Heart right ventricle (tissue), 16 donors: ENCODE measurements at regions not wholly inside any gene's neighbourhood (a gene's known extent, or its start where the extent isn't known, plus 50 kb on each side); places are given as distances from the start of the nearest gene placed in this dataset.

Experiments
- ATAC-seq, 8 donors: fragments of 200-7000 bp; cut with Tn5 transposase; one replicate each; pipeline ENCODE4 v1.9.1; 2020; ENCODE audit warnings: mild to moderate bottlenecking in 8 of 8, moderate library complexity in 8 of 8, moderate number of reproducible peaks in 1 of 8
- DNase-seq, 2 donors: peaks; one replicate each; pipeline ENCODE4 v3.0.0-alpha.2; 2020
- H3K27ac ChIP-seq, 10 donors: fragments of 200-600 bp; sonication (generic) in 2 of 10; one replicate each; pipeline versions ENCODE4 v1.5.0 to v1.8.0; 2020 to 2022; ENCODE audit warnings: mild to moderate bottlenecking in 3 of 10
- H3K27me3 ChIP-seq, 7 donors: fragments of 200-600 bp; one replicate each; pipeline ENCODE4 v1.8.0; 2021 to 2022; ENCODE audit warnings: mild to moderate bottlenecking in 2 of 7
- H3K36me3 ChIP-seq, 9 donors: fragments of 200-600 bp; sonication (generic) in 1 of 9; one replicate each; pipeline versions ENCODE4 v1.5.0 to v1.8.0; 2020 to 2022; ENCODE audit warnings: mild to moderate bottlenecking in 2 of 9
- H3K4me1 ChIP-seq, 9 donors: fragments of 200-600 bp; sonication (generic) in 1 of 9; one replicate each; pipeline versions ENCODE4 v1.5.0 to v1.8.0; 2020 to 2022; ENCODE audit warnings: mild to moderate bottlenecking in 4 of 9
- H3K4me3 ChIP-seq, 10 donors: fragments of 200-600 bp; sonication (generic) in 2 of 10; one replicate each; pipeline versions ENCODE4 v1.5.0 to v1.8.0; 2020 to 2022; ENCODE audit warnings: mild to moderate bottlenecking in 7 of 10, moderate library complexity in 2 of 10
- H3K9me3 ChIP-seq, 11 donors: fragments of 200-600 bp in 10 of 11; sonication (generic) in 2 of 11; one replicate each; pipeline versions ENCODE4 v1.5.0 to v1.8.0; 2013 to 2022; ENCODE audit warnings: mild to moderate bottlenecking in 2 of 11, control low read depth in 1 of 11, moderate library complexity in 1 of 11
- CTCF ChIP-seq, 9 donors: fragments of 200-600 bp; sonication (generic) in 2 of 9; IDR thresholded peaks; one replicate each; pipeline versions ENCODE4 v1.5.0 to v1.8.0; 2021 to 2022; ENCODE audit warnings: antibody characterized with exemption in 9 of 9, mild to moderate bottlenecking in 5 of 9, moderate library complexity in 1 of 9
- WGBS, 2 donors: extraction: QIAGEN DNeasy Blood & Tissue Kit; methylation state at CpG; one replicate each; pipeline ENCODE4 v1.1.7; 2013; ENCODE audit warnings: inconsistent platforms in 1 of 2; 5-methylcytosine and 5-hydroxymethylcytosine counted together
- intact Hi-C, 10 donors: fragments of 100-400 bp; cut with DNase I; formaldehyde crosslinking; loops; one replicate each; pipeline versions ENCODE4 v1.11.1 to v1.14.2; 2022
- donor health status: Arrhythmogenic right ventricular cardiomyopathy.
- donor health status: ischemic (EF 13 %, LVEDD 7.1; RV severe dilation, severe dysfunction).
- donor health status: healthy with polysubstance abuse.
- donor health status: DM: no; HTN: yes; CAD: no.
- donor health status: DM: no; HTN: no; CAD: no.
- donor health status: ischemic (EF 25% LVEDD 6.9; RV normal size, moderate dysfunction).
- donor health status: ischemic (EF 25% LVEDD 5.7; RV mildly dilated, moderate dysfunction).
- donor health status: healthy.
- donor health status: DM: yes; HTN: yes; CAD: no.
- donor health status: Ischemic cardiomyopathy.
- donor health status: ischemic (EF 35%, LVEDD 5.7; RV mildly dilated, moderate dysfunction).
- donor health status: nonischemic (EF 11% LVEDD 7.7; RV severe dilation, severe dysfunction).
- donor health status: DM: yes; HTN: yes; CAD: no.
- donor health status: PGD.
- donor health status: ischemic (EF 29% LVEDD 5.4; RV normal size, mild dysfunction).
- donor health status: nonischemic (EF 23%, LVEDD 6.1; RV moderate dilation, normal function).

- Histone ChIP-seq H3K36me3 (no peaks in the 10 kb centered on the region), H3K9me3 (no peaks in the 10 kb centered on the region), H3K27me3 (no peaks in the 10 kb centered on the region), H3K4me3 (no peak overlapping the region), H3K27ac (no peak overlapping the region), H3K4me1 (no peaks in the 10 kb centered on the region)
- no peak for TF ChIP-seq CTCF (IDR thresholded peaks at IDR 0.05)
- 32 to 45% methylated on average over 2 of the region's 2 CpGs for WGBS, 2 donors
- intact Hi-C loops: no loop called here
- ATAC-seq (no peak), DNase-seq (no peak)
Observed at GRCh38 chr3:28867836-28868235, 413.0 kb upstream of the RBMS3 start.

GRCh38 chr3:28868897-28869296 is 412.0 kb upstream of the RBMS3 start:
- no peak for DNase-seq
- Histone ChIP-seq H3K4me1 (no peaks in the 10 kb centered on the region), H3K27me3 (no peaks in the 10 kb centered on the region), H3K4me3 (no peak overlapping the region), H3K27ac (no peak overlapping the region), H3K9me3 (peaks cover 0 to 6% (median 0%) of the 10 kb centered on the region in 11 donors), H3K36me3 (no peaks in the 10 kb centered on the region)
- ATAC-seq: no peak
- no peak for TF ChIP-seq CTCF (IDR thresholded peaks at IDR 0.05)
- 73 to 83% methylated on average over 2 of the region's 2 CpGs for WGBS, 2 donors
- intact Hi-C loops: no loop called here

GRCh38 chr3:28877912-28878311 is 403.0 kb upstream of the RBMS3 start:
- H3K27me3 ChIP-seq: no peaks in the 10 kb centered on the region
- intact Hi-C loops: no loop called here
- peaks cover 0 to 14% (median 6%) of the 10 kb centered on the region in 11 donors for H3K9me3 ChIP-seq

GRCh38 chr3:28890373-28890772 is 390.5 kb upstream of the RBMS3 start:
- Histone ChIP-seq H3K4me1 (no peaks in the 10 kb centered on the region), H3K27ac (no peak overlapping the region), H3K4me3 (no peak overlapping the region), H3K9me3 (no peaks in the 10 kb centered on the region), H3K27me3 (no peaks in the 10 kb centered on the region), H3K36me3 (no peaks in the 10 kb centered on the region)
- ATAC-seq (no peak), DNase-seq (no peak)
- WGBS, 2 donors: 49 to 52% methylated on average over 1 of the region's 1 CpG
- intact Hi-C loops: no loop called here
- no peak for TF ChIP-seq CTCF (IDR thresholded peaks at IDR 0.05)

More at GRCh38 chr3:28877912-28878311, 403.0 kb upstream of the RBMS3 start:
- 87 to 88% methylated on average over 1 of the region's 1 CpG for WGBS, 2 donors
- Histone ChIP-seq H3K36me3 (no peaks in the 10 kb centered on the region), H3K27ac (no peak overlapping the region), H3K4me3 (no peak overlapping the region), H3K4me1 (peaks cover 0 to 9% (median 0%) of the 10 kb centered on the region in 9 donors)
- DNase-seq: no peak
- no peak for ATAC-seq
- no peak for TF ChIP-seq CTCF (IDR thresholded peaks at IDR 0.05)
